GM12873 (cell line): ENCODE measurements at regions not wholly inside any gene's neighbourhood (a gene's known extent, or its start where the extent isn't known, plus 50 kb on each side); places are given as distances from the start of the nearest gene placed in this dataset.

ENCODE experiments used
- TF ChIP-seq, protein P1 (sequence below): IDR thresholded peaks from 2 replicates; pipeline ENCODE4 v1.5.1; 2012; ENCODE audit warnings: low read depth, mild to moderate bottlenecking, moderate library complexity, low read length, control low read depth; ENCODE audit not compliant: insufficient read depth; ENCODE audit errors: missing control alignments

DNA sequence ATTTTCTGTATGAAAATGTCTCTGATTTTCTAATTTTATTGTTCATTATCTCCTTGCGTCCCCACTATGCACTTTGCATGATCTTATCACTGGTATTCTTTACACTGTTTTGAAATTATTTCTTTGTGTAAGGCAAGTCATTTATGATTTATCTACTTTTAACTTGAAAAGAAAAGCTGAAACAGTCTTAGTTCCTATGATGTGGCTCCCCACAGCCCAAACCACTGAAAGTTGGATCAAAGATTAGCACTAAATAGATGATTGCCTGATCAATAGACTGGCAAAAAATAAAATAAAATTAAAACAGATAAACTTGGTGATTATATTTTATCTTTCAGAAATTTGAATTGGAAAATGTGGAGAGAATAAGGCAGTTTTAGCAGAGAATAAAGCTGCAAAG is 1101.9 kb downstream of the PCDH9 start:
- TF ChIP-seq, protein P1, sequence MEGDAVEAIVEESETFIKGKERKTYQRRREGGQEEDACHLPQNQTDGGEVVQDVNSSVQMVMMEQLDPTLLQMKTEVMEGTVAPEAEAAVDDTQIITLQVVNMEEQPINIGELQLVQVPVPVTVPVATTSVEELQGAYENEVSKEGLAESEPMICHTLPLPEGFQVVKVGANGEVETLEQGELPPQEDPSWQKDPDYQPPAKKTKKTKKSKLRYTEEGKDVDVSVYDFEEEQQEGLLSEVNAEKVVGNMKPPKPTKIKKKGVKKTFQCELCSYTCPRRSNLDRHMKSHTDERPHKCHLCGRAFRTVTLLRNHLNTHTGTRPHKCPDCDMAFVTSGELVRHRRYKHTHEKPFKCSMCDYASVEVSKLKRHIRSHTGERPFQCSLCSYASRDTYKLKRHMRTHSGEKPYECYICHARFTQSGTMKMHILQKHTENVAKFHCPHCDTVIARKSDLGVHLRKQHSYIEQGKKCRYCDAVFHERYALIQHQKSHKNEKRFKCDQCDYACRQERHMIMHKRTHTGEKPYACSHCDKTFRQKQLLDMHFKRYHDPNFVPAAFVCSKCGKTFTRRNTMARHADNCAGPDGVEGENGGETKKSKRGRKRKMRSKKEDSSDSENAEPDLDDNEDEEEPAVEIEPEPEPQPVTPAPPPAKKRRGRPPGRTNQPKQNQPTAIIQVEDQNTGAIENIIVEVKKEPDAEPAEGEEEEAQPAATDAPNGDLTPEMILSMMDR: no peak

DNA sequence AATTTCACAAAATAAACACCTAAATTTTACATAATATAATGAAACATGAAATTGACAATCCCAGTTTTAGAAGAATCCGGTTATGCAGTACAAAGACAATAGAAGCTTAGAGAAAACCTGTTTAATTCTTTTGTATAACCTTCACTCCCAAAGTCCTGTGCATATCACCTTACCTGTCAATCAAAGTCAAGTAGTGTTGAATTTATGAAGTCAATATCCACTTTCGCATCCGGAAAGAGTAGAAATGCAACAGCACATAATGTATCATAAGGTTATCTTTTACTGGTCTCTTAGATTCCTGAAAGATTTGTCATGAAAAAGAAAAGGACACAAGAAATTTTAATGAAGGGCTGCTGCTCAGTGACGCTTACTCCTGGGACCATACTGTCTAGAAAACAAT is 1112.6 kb downstream of the PCDH9 start:
- TF ChIP-seq, protein P1: no peak

DNA sequence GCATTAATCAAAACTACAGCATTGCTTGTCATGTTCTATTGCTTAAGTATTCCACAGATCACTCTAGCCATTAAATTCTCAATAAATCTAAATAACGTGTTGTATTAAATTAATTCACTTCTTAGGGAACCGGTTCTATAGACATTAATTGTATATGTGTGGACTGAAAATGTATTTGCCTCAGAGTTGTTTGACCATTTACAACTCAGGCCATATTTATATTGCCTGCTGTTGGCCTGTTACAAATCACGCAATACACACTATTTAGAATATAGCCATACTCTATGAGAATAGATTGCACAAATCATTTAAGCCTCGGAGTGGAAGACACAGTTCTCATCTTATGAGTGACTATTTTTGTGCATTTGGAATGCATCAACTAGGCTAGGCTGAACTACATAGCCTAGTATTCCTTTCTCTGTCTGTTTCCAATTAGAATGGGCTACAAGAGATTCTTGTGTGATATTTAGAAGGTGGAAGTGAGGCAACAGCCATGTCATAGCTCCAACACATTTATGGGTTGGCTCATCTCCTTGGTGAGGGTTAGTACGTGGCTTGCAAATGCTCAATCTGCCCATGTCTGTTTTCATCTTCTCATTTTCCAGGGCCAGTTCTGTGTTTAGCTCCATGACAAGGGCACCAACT is 1116.1 kb downstream of the PCDH9 start:
- TF ChIP-seq, protein P1: no peak

DNA sequence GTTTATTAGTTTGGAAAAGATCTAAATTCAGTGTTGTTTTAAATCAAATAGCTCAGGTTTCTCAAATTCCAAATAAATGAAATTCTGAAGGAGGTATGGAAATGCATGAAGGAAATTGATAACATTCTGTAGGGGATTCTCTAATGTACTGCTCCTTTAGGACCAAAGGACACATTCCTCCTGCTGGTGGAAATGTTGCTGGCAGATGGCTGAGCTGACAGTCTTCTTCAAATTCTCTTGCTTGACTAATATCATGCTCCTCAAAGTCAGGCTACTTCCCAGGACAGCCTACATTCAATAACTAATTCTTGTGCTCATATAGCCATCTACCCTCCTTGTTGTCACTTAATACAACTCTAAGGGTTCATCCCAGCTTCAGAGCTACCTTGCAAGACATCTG is 1118.5 kb downstream of the PCDH9 start:
- TF ChIP-seq, protein P1: no peak

DNA sequence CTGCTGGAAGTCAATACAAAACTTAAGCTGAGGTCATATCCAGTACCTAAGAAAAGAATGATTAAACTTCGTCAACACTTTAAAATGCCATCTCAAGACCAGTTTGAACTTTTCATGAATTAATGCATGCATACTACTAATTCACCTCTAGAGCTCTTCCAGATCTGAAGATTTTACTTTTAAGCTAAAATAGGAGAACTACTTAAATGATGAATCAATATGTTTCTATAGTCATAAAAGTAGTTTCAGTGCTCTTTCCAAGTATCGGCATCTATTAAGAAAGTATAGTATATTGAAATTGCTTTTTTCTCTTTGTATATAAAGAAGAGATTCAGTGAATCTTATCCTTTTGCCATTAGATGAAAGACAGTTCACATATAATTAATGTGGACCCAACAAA is 1123.9 kb downstream of the PCDH9 start:
- TF ChIP-seq, protein P1: no peak

DNA sequence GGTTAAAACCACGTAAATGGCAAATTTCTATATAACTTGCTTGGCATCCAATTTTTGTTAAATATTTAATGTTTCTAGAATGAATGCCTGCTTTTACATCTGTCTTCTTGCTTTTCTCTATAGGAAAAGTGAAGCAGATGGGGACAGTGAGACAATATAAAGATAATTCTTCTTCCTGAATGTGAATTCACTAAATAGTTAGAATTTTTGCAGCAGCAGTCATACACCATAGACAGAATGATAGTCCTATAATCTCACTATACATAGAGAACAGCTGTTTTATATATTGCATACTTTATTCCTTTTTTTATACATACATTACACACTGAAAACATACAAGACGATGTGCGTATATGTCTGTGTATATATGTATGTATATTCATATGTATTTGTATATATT is 1127.3 kb downstream of the PCDH9 start:
- TF ChIP-seq, protein P1: no peak

DNA sequence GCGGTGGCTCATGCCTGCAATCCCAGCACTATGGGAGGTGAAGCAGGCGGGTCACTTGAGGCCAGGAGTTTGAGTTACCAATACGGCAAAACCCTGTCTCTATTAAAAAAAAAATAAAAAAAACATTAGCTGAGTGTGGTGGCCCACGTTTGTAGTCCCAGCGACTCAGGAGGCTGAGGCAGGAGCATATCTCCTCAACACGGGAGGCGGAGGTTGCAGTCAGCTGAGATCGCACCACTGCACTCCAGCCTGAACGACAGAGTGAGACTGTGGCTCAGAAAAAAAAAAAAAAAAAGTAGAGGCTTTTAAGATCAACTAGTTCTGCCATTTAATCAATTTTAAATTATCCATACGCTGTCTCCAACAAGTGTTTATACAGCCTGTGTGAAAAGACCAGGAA is 1130.3 kb downstream of the PCDH9 start:
- TF ChIP-seq, protein P1: no peak
